Type B pancreatic cell (in vitro differentiated cells): ENCODE measurements at regions not wholly inside any gene's neighbourhood (a gene's known extent, or its start where the extent isn't known, plus 50 kb on each side); places are given as distances from the start of the nearest gene placed in this dataset.

Experiments
- DNase-seq: peaks from one replicate; pipeline ENCODE4 v3.0.0; 2021; ENCODE audit warnings: mixed read lengths; ENCODE audit not compliant: unreplicated experiment; ENCODE audit errors: extremely low spot score
- H3K27ac Mint-ChIP-seq: 2 replicates; pipeline ENCODE4 v1.8.0; 2021; ENCODE audit warnings: mild to moderate bottlenecking, mixed read lengths
- H3K27me3 Mint-ChIP-seq: 2 replicates; pipeline ENCODE4 v1.8.0; 2021; ENCODE audit warnings: mixed read lengths
- H3K36me3 Mint-ChIP-seq: 2 replicates; pipeline ENCODE4 v1.8.0; 2021; ENCODE audit warnings: mixed read lengths
- H3K4me1 Mint-ChIP-seq: one replicate; pipeline ENCODE4 v1.8.0; 2021; ENCODE audit warnings: mixed read lengths; ENCODE audit not compliant: unreplicated experiment
- H3K4me3 Mint-ChIP-seq: 2 replicates; pipeline ENCODE4 v1.8.0; 2021; ENCODE audit warnings: mild to moderate bottlenecking, mixed read lengths
- H3K9me3 Mint-ChIP-seq: 2 replicates; pipeline ENCODE4 v1.8.0; 2021; ENCODE audit warnings: mixed read lengths
- TF ChIP-seq, protein P1 (sequence below): fragments of 200-600 bp; sonication (generic); conservative IDR thresholded peaks from 2 replicates; pipeline ENCODE4 v1.5.0; 2021; ENCODE audit warnings: antibody characterized with exemption, mild to moderate bottlenecking

DNA sequence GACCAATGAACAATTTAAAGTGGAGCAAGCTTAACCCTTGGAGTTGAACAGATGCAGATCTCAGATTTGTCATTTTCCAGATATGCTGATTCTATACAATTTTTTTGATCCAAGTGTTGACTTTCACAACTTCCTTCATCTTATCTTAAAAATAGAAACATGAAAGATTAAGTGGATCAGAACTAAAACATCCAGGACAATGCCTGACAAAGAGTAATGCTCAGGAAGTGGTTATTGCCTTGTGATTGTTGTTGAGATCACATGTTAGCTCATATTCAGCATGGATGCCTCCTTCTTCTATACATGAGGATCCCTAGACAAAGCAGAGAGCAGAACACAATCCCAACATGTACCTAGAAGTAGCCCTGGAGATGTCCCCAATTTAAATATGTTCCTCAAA, 160.9 kb downstream of the PPARGC1A start:
- Mint-ChIP-seq H3K4me1 (no peaks in the 10 kb centered on the region), H3K27me3 (peaks cover 13% of the 10 kb centered on the region), H3K4me3 (no peak overlapping the region), H3K9me3 (no peaks in the 10 kb centered on the region), H3K27ac (no peak overlapping the region), H3K36me3 (no peaks in the 10 kb centered on the region)
- TF ChIP-seq, protein P1, sequence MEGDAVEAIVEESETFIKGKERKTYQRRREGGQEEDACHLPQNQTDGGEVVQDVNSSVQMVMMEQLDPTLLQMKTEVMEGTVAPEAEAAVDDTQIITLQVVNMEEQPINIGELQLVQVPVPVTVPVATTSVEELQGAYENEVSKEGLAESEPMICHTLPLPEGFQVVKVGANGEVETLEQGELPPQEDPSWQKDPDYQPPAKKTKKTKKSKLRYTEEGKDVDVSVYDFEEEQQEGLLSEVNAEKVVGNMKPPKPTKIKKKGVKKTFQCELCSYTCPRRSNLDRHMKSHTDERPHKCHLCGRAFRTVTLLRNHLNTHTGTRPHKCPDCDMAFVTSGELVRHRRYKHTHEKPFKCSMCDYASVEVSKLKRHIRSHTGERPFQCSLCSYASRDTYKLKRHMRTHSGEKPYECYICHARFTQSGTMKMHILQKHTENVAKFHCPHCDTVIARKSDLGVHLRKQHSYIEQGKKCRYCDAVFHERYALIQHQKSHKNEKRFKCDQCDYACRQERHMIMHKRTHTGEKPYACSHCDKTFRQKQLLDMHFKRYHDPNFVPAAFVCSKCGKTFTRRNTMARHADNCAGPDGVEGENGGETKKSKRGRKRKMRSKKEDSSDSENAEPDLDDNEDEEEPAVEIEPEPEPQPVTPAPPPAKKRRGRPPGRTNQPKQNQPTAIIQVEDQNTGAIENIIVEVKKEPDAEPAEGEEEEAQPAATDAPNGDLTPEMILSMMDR: no peak
- no peak for DNase-seq

DNA sequence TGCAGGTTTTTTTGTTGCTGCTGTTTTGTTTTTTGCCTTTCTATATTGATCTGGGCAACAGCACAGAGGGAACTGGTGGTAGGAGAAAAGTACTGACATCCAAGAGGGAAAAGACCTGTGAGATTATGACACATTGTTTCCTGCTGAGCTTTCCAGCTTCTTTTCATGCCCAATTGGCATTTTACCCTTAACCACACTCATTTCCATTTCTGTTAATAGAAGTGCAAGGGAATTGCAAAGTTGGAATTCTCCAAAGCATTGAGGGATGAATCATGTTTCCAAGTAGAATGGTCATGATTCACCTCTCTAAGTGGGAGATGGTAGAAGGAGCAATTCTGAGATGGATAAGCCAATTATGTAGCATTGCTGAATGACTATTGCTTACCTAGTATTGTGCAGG, 161.5 kb downstream of the PPARGC1A start:
- Mint-ChIP-seq H3K4me3 (no peak overlapping the region), H3K4me1 (no peaks in the 10 kb centered on the region), H3K27ac (no peak overlapping the region), H3K9me3 (no peaks in the 10 kb centered on the region), H3K36me3 (no peaks in the 10 kb centered on the region), H3K27me3 (peaks cover 13% of the 10 kb centered on the region)
- no peak for DNase-seq
- TF ChIP-seq, protein P1: no peak

DNA sequence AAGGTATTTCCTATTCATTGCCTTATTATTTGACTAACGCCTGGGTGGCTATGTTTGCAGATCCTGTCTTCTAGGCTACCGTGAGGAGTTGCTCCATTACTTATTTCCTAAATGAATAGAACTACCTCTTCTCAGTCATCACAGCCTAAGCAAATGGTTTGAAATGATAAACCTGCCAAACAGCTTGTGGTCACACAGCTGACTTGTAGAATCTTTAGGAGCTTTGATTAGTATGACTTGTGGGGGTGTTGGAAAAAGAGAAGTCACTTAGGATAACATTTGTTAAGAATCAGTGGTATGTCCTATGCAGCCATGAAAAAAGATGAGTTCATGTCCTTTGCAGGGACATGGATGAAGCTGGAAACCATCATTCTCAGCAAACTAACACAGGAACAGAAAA, 169.3 kb downstream of the PPARGC1A start:
- no peaks in the 10 kb centered on the region for H3K36me3 Mint-ChIP-seq
- peaks cover 5% of the 10 kb centered on the region for H3K9me3 Mint-ChIP-seq
- no peaks in the 10 kb centered on the region for H3K4me1 Mint-ChIP-seq
- peaks cover 3% of the 10 kb centered on the region for H3K27me3 Mint-ChIP-seq
- no peak overlapping the region for H3K27ac Mint-ChIP-seq
- DNase-seq: no peak
- TF ChIP-seq, protein P1: no peak
- H3K4me3 Mint-ChIP-seq: no peak overlapping the region

DNA sequence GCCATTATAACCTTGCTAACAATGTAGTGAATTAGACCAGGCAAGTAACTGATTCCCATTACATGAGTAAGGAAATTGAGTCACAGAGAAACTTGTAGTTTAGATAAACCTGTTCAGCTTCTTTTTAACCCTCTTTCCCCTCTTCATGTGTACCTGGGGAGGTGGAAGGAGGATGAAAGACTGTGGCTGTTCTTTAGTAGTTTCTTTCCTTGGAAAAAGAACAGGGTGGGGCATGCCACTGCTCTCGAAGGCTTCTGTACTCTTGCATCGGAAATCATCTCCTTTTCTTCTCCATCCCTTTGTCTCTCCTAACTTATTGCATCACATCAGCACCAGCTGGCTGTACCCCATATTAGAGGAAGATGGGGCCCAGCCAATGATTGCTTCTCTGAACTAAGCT, 171.4 kb downstream of the PPARGC1A start:
- no peaks in the 10 kb centered on the region for H3K36me3 Mint-ChIP-seq
- TF ChIP-seq, protein P1: no peak
- peaks cover 5% of the 10 kb centered on the region for H3K9me3 Mint-ChIP-seq
- no peak overlapping the region for H3K4me3 Mint-ChIP-seq
- no peaks in the 10 kb centered on the region for H3K27me3 Mint-ChIP-seq
- DNase-seq: no peak
- H3K4me1 Mint-ChIP-seq: no peaks in the 10 kb centered on the region
- no peak overlapping the region for H3K27ac Mint-ChIP-seq

DNA sequence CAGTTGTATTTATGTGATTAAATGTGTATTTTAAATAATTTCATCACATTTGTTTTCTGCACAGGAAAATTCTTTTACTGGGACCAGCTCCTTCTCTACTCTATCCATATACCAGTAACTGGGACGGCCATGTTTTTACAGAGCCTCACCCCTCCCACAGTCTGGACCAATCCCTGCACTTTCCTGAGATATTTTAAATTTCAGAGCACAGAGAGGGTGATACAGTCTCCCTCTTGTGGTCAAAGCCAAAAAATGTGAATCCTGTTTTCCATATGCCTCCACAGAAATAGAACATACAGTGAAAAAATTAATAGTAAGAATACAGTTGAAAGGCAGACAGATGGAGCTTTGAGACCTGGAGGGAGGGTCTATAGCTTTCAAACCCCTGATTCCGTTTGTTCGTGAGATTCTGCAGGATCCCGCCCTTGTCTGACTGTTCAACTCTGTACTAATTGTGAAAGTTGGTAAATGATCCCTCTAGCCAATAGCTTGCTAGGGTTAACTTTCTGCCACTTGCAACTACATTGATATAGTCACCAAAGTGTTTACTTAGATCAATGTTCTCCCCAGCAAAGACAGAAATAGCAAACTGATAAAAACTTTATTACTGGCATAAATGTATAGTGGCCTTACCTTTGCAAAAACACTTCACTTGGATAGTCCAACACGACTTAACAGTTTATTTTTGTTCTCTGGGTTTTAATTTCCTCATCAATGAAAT, 172.2 kb downstream of the PPARGC1A start:
- Mint-ChIP-seq H3K27me3 (no peaks in the 10 kb centered on the region), H3K9me3 (peaks cover 5% of the 10 kb centered on the region), H3K36me3 (no peaks in the 10 kb centered on the region), H3K4me3 (no peak overlapping the region), H3K4me1 (no peaks in the 10 kb centered on the region), H3K27ac (no peak overlapping the region)
- no peak for DNase-seq
- TF ChIP-seq, protein P1: peak; percentile 72
